Fibroblast of lung (primary cell): ENCODE measurements at regions not wholly inside any gene's neighbourhood (a gene's known extent, or its start where the extent isn't known, plus 50 kb on each side); places are given as distances from the start of the nearest gene placed in this dataset.

Source experiments
- EZH2 ChIP-seq: IDR thresholded peaks from 2 replicates; pipeline ENCODE4 v1.5.1; 2012; ENCODE audit warnings: low read length, control low read depth, mild to moderate bottlenecking; ENCODE audit errors: missing control alignments
- TF ChIP-seq, protein P1 (sequence below), 2 donors: IDR thresholded peaks in 1 of 2; conservative IDR thresholded peaks in 1 of 2; 1 replicate in 1 of 2; 2 replicates in 1 of 2; pipeline ENCODE4 v1.5.1; 2011 to 2012; ENCODE audit warnings: low read length in 2 of 2, control low read depth in 1 of 2, inconsistent platforms in 1 of 2, low read depth in 1 of 2, mild to moderate bottlenecking in 1 of 2

DNA sequence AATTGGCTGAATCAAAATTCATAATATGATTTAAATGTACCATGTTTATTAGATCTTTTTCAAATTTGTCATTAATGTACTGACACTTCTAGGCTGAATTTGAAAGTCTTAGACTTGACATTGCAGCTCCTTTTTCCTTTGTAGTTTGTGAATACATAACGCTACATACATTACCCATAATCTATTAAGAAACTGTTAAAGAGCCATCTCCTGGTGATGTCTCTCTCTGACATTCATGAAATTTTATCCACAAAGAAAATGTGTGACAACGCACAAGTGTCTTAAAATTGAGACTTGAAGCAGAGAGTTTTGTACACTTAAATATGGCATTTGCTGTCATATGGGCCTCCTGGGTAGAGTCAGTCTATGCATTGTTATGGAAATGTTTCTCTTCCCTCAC, 320.2 kb upstream of the ARGLU1 start:
- TF ChIP-seq, protein P1, sequence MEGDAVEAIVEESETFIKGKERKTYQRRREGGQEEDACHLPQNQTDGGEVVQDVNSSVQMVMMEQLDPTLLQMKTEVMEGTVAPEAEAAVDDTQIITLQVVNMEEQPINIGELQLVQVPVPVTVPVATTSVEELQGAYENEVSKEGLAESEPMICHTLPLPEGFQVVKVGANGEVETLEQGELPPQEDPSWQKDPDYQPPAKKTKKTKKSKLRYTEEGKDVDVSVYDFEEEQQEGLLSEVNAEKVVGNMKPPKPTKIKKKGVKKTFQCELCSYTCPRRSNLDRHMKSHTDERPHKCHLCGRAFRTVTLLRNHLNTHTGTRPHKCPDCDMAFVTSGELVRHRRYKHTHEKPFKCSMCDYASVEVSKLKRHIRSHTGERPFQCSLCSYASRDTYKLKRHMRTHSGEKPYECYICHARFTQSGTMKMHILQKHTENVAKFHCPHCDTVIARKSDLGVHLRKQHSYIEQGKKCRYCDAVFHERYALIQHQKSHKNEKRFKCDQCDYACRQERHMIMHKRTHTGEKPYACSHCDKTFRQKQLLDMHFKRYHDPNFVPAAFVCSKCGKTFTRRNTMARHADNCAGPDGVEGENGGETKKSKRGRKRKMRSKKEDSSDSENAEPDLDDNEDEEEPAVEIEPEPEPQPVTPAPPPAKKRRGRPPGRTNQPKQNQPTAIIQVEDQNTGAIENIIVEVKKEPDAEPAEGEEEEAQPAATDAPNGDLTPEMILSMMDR (conservative IDR thresholded peaks at IDR 0.05 in 1 of 2, IDR thresholded peaks at IDR 0.05 in 1 of 2; ENCODE audit: low read depth in 1 of 2, low read length in 2 of 2): no peak
- TF ChIP-seq EZH2: no peak
